ENCODE measurements at regions not wholly inside any gene's neighbourhood (a gene's known extent, or its start where the extent isn't known, plus 50 kb on each side); places are given as distances from the start of the nearest gene placed in this dataset.
A peak's percentile ranks its signal among the peaks of the same experiment; 100 is the strongest.
"Not testable (repeated sequence)": the region's sequence is repeated elsewhere in the genome, so short reads cannot be mapped to it uniquely, and the experiment has no call there.

DNA sequence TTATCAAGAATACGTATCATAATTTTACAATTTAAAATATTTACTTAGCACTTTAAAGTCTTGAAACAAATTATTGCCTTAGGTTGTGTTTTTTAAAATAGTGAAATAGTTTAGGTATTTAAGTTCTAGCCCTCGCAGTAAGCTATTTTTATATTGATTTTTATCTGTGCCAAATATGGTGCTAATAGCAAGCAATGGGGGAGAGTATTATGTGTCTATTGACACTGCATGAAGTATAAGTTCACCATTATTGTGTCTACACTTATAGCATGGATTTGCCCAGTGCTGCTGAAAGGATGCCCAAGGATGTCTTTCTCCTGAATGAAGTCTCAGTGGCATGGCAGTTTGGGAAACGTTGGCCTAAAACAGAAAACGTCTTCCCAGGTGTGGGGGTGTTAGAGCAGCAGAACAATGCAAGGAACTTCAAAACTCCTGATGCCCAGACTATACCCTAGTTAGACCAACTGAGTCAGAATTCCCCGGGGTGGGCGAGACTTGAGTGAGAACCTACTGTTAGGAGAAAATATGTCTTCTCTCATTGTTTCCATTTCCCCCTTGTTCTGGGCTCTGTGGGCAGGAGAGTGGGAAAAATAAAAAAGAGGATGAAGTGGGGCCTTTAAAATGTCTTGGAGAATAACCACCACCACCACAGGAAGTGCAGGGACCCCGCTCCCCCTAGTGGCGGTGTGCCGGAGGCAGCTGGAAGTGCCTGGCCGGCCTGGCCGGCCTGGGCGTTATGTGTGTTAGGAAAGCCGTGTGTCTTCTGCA lies 104.2 kb upstream of the SLC7A14 start:
- no peak for TF ChIP-seq EZH2 (IDR thresholded peaks at IDR 0.05; ENCODE audit: borderline replicate concordance, low read depth, low read length, severe bottlenecking)
- TF ChIP-seq, protein P1, sequence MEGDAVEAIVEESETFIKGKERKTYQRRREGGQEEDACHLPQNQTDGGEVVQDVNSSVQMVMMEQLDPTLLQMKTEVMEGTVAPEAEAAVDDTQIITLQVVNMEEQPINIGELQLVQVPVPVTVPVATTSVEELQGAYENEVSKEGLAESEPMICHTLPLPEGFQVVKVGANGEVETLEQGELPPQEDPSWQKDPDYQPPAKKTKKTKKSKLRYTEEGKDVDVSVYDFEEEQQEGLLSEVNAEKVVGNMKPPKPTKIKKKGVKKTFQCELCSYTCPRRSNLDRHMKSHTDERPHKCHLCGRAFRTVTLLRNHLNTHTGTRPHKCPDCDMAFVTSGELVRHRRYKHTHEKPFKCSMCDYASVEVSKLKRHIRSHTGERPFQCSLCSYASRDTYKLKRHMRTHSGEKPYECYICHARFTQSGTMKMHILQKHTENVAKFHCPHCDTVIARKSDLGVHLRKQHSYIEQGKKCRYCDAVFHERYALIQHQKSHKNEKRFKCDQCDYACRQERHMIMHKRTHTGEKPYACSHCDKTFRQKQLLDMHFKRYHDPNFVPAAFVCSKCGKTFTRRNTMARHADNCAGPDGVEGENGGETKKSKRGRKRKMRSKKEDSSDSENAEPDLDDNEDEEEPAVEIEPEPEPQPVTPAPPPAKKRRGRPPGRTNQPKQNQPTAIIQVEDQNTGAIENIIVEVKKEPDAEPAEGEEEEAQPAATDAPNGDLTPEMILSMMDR (IDR thresholded peaks at IDR 0.05; ENCODE audit: borderline replicate concordance, extremely low read depth, low read length, poor library complexity, severe bottlenecking), result peak; percentile 74
- Histone ChIP-seq H3K79me2 (ENCODE audit: insufficient read depth, low read length) (no peaks in the 10 kb centered on the region), H3K27ac (ENCODE audit: low read length) (no peak overlapping the region), H3K4me1 (ENCODE audit: insufficient read depth, low read length) (no peaks in the 10 kb centered on the region), H3K9ac (ENCODE audit: low read depth, low read length) (no peak overlapping the region), H4K20me1 (ENCODE audit: insufficient read depth, low read length) (no peaks in the 10 kb centered on the region), H3K27me3 (ENCODE audit: insufficient read depth, low read length, poor library complexity) (no peaks in the 10 kb centered on the region), H3K4me2 (ENCODE audit: insufficient read depth, low read length) (no peak overlapping the region), H3K4me3 (ENCODE audit: low read depth in 1 of 2, low read length in 2 of 2) (no peak overlapping the region), H2AFZ (ENCODE audit: low read depth, low read length) (no peak overlapping the region), H3K9me3 (ENCODE audit: insufficient read depth, low read length, severe bottlenecking) (no peaks in the 10 kb centered on the region), H3K36me3 (ENCODE audit: insufficient read depth, low read length) (no peaks in the 10 kb centered on the region)
- ATAC-seq (ENCODE audit: insufficient read depth, low read depth) (peak; percentile 84), DNase-seq (peak; percentile 53)

DNA sequence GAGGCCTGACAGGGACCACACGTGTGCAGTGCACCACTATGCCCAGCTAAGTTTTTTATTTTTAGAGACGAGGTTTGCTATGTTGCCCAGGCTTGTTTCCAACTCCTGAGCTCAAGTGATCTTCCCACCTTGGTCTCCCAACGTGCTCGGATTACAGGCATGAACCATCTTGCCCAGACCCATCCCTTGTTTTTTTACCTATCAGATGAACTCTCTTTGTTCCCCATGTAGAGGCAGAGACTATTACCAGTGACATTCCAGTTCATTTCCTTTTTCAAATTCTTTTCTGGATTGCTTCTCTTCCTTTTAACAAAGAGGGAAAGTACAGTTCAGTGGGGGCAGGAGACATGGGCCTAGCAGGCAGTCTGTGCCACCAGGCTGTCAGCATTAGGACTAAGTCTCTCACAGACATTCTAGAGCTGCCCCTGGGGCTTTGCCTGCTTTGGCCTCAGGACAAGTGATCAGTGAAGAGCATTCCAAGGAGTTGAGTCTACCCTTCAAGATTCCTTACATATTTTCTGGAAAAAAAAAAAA lies 103.5 kb upstream of the SLC7A14 start:
- Histone ChIP-seq H3K27me3 (ENCODE audit: insufficient read depth, low read length, poor library complexity) (no peaks in the 10 kb centered on the region), H3K36me3 (ENCODE audit: insufficient read depth, low read length) (no peaks in the 10 kb centered on the region), H3K9ac (ENCODE audit: low read depth, low read length) (no peak overlapping the region), H3K4me3 (ENCODE audit: low read depth in 1 of 2, low read length in 2 of 2) (no peak overlapping the region), H3K27ac (ENCODE audit: low read length) (no peak overlapping the region), H2AFZ (ENCODE audit: low read depth, low read length) (no peak overlapping the region), H3K4me1 (ENCODE audit: insufficient read depth, low read length) (no peaks in the 10 kb centered on the region), H3K4me2 (ENCODE audit: insufficient read depth, low read length) (no peak overlapping the region), H4K20me1 (ENCODE audit: insufficient read depth, low read length) (no peaks in the 10 kb centered on the region), H3K79me2 (ENCODE audit: insufficient read depth, low read length) (no peaks in the 10 kb centered on the region), H3K9me3 (ENCODE audit: insufficient read depth, low read length, severe bottlenecking) (no peaks in the 10 kb centered on the region)
- ATAC-seq (ENCODE audit: insufficient read depth, low read depth) (no peak), DNase-seq (no peak)
- no peak for TF ChIP-seq EZH2 (IDR thresholded peaks at IDR 0.05; ENCODE audit: borderline replicate concordance, low read depth, low read length, severe bottlenecking)
- TF ChIP-seq, protein P1 (IDR thresholded peaks at IDR 0.05; ENCODE audit: borderline replicate concordance, extremely low read depth, low read length, poor library complexity, severe bottlenecking), result no peak

DNA sequence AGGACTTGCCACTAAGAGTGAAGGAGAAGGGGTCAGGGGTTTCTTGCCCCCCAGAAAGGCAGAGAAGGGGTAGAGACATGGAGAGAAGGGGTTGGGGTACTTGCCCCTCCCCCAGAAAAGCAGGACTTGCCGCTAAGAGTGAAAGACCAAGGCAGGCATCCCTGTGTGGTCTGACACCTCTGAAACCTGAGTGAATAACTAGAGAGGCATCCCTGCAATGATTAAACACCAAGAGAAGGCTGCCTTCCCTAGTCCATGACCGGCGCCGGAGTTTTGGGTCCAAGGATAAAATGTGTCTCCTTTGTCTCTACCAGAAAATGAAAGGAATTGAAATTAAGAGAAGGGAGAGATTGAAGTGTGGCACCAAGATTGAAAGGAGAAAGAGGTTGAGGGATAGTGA lies 102.3 kb upstream of the SLC7A14 start:
- not testable (repeated sequence) for H3K4me2 ChIP-seq (ENCODE audit: insufficient read depth, low read length); H3K79me2 ChIP-seq (ENCODE audit: insufficient read depth, low read length); H3K4me3 ChIP-seq (ENCODE audit: low read depth in 1 of 2, low read length in 2 of 2); H3K9ac ChIP-seq (ENCODE audit: low read depth, low read length); H3K36me3 ChIP-seq (ENCODE audit: insufficient read depth, low read length); H3K27me3 ChIP-seq (ENCODE audit: insufficient read depth, low read length, poor library complexity); DNase-seq; H2AFZ ChIP-seq (ENCODE audit: low read depth, low read length); H3K27ac ChIP-seq (ENCODE audit: low read length); H3K4me1 ChIP-seq (ENCODE audit: insufficient read depth, low read length); ATAC-seq (ENCODE audit: insufficient read depth, low read depth); H3K9me3 ChIP-seq (ENCODE audit: insufficient read depth, low read length, severe bottlenecking); H4K20me1 ChIP-seq (ENCODE audit: insufficient read depth, low read length)

DNA sequence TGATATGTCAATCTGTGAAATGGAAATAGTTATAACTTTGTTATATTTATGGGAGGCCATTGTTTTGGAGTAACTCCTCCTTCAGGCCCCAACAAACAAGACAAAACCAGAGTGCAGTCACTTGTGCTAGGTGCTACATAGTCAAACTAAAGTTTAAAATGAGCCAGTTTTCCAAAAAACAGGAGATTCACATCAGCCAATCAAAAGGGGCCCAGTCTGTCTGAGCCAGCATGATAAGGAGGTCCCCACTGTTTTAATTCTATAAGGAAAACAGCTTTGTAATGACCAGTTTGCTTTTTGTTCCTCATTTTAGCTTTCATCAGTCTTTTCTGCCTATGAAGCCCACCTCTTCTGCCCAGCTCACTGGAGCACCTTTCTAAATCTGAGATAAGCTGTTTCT lies 94.7 kb upstream of the SLC7A14 start:
- H3K27ac ChIP-seq (ENCODE audit: low read length), result no peak overlapping the region
- no peaks in the 10 kb centered on the region for H4K20me1 ChIP-seq (ENCODE audit: insufficient read depth, low read length)
- no peak for ATAC-seq (ENCODE audit: insufficient read depth, low read depth)
- no peak overlapping the region for H3K4me3 ChIP-seq (ENCODE audit: low read depth in 1 of 2, low read length in 2 of 2)
- no peaks in the 10 kb centered on the region for H3K36me3 ChIP-seq (ENCODE audit: insufficient read depth, low read length)
- no peaks in the 10 kb centered on the region for H3K4me1 ChIP-seq (ENCODE audit: insufficient read depth, low read length)
- no peak overlapping the region for H3K4me2 ChIP-seq (ENCODE audit: insufficient read depth, low read length)
- peaks cover 8% of the 10 kb centered on the region for H3K27me3 ChIP-seq (ENCODE audit: insufficient read depth, low read length, poor library complexity)
- DNase-seq, result no peak
- H3K79me2 ChIP-seq (ENCODE audit: insufficient read depth, low read length), result no peaks in the 10 kb centered on the region
- H2AFZ ChIP-seq (ENCODE audit: low read depth, low read length), result no peak overlapping the region
- no peak overlapping the region for H3K9ac ChIP-seq (ENCODE audit: low read depth, low read length)
- TF ChIP-seq EZH2 (IDR thresholded peaks at IDR 0.05; ENCODE audit: borderline replicate concordance, low read depth, low read length, severe bottlenecking), result no peak
- TF ChIP-seq, protein P1 (IDR thresholded peaks at IDR 0.05; ENCODE audit: borderline replicate concordance, extremely low read depth, low read length, poor library complexity, severe bottlenecking), result no peak
- no peaks in the 10 kb centered on the region for H3K9me3 ChIP-seq (ENCODE audit: insufficient read depth, low read length, severe bottlenecking)

All from DND-41 (cell line).